Stimulated activated naive CD8-positive, alpha-beta T cell treated with anti-CD3 and anti-CD28 coated beads, Interleukin-15, Interleukin-2, amounts not matched to agents 100 ng/mL and 50 ng/mL, for 24 hours (primary cell): ENCODE measurements at regions not wholly inside any gene's neighbourhood (a gene's known extent, or its start where the extent isn't known, plus 50 kb on each side); places are given as distances from the start of the nearest gene placed in this dataset.
"Not testable (repeated sequence)": the region's sequence is repeated elsewhere in the genome, so short reads cannot be mapped to it uniquely, and the experiment has no call there.

Experiments used
- H3K27ac Mint-ChIP-seq: one replicate; pipeline ENCODE4 v1.8.0; 2021; ENCODE audit warnings: mild to moderate bottlenecking, mixed read lengths
- H3K27me3 Mint-ChIP-seq: one replicate; pipeline ENCODE4 v1.8.0; 2021; ENCODE audit warnings: mixed read lengths
- H3K36me3 Mint-ChIP-seq: one replicate; pipeline ENCODE4 v1.8.0; 2021; ENCODE audit warnings: low read depth, mixed read lengths
- H3K4me1 Mint-ChIP-seq: one replicate; pipeline ENCODE4 v1.8.0; 2021; ENCODE audit warnings: low read depth, mixed read lengths
- H3K4me3 Mint-ChIP-seq: one replicate; pipeline ENCODE4 v1.8.0; 2021; ENCODE audit warnings: mild to moderate bottlenecking, mixed read lengths
- H3K9me3 Mint-ChIP-seq: one replicate; pipeline ENCODE4 v1.8.0; 2021; ENCODE audit warnings: mixed read lengths

DNA sequence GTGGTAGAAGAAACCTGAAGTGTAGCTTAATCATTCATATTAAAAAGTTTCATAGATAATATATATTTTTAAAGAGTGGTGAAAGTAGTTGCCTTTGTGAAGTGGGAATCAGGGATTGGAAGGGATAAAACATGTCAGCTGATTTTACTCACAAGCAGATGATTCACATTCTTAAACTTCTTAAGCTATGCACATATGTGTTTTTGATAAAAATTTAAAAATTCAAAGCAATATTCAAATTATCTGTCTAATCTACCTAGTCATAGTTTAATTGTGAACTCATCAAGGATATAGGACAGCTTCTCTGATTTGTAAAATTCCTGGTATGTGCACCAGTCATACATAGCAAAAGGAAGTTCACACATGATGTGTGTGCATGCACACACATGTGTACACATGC lies 520.6 kb upstream of the PITX2 start:
- Mint-ChIP-seq H3K27me3 (no peaks in the 10 kb centered on the region), H3K27ac (no peak overlapping the region), H3K4me3 (no peak overlapping the region), H3K36me3 (no peaks in the 10 kb centered on the region), H3K4me1 (no peaks in the 10 kb centered on the region), H3K9me3 (peaks cover 6% of the 10 kb centered on the region)

DNA sequence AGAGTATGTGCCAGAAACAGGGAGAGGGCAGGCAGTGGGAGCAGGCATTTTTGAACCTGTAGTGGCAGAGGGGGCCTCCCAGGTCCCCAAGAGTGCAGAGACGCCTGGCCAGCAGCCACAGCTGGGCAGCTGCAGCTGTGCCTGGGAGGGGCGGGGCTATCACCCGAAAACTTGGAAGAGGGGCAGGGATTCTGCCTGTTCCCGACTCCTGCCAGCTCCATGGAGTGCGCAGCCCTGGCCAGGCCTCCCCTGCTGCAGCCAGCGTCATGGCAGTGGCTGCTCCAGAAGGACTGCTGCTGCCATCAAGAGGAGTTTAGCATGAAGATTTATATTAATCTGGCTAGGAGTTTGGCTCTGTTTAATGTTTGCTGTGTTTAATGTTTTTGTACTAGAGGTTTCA lies 532.1 kb upstream of the PITX2 start:
- Mint-ChIP-seq H3K4me1 (no peaks in the 10 kb centered on the region), H3K27me3 (no peaks in the 10 kb centered on the region), H3K9me3 (peaks cover 10% of the 10 kb centered on the region), H3K36me3 (no peaks in the 10 kb centered on the region), H3K27ac (no peak overlapping the region), H3K4me3 (no peak overlapping the region)

DNA sequence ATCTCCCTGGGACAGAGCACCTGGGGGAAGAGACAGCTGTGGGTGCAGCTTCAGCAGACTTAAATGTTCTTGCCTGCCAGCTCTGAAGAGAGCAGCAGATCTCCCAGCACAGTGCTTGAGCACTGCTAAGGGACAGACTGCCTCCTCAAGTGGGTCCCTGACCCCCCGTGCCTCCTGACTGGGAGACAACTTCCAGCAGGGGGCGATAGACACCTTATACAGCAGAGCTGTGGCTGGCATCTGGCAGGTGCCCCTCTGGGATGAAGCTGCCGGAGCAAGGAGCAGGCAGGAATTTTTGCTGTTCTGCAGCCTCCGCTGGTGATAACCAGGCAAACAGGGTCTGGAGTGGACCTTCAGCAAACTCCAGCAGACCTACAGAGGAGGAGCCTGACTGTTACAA lies 541.7 kb upstream of the PITX2 start:
- H3K9me3 Mint-ChIP-seq = peaks cover 12% of the 10 kb centered on the region
- H3K4me1 Mint-ChIP-seq, H3K36me3 Mint-ChIP-seq, H3K4me3 Mint-ChIP-seq, H3K27ac Mint-ChIP-seq, H3K27me3 Mint-ChIP-seq: not testable (repeated sequence)

DNA sequence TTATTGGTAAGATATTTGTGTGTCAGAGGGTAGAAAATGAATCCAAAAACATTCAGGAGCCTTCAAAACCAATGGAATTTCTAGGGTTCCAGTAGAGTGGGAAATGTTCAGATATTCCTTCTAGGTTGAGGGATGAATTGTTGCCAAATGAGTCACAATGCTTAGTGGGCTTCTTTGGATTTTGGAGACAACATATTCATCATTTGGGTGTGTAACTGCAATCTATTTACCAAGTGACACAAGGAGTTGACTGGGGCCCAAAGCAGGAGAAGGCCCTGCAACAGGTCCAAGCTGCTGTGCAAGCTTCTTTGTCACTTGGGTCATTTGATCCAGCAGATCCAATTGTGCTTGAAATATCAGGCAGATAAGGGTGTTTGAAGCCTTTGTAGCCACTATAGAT lies 551.5 kb upstream of the PITX2 start:
- H3K4me1 Mint-ChIP-seq = no peaks in the 10 kb centered on the region
- no peak overlapping the region for H3K27ac Mint-ChIP-seq
- H3K36me3 Mint-ChIP-seq = no peaks in the 10 kb centered on the region
- H3K27me3 Mint-ChIP-seq = no peaks in the 10 kb centered on the region
- peaks cover 13% of the 10 kb centered on the region for H3K9me3 Mint-ChIP-seq
- H3K4me3 Mint-ChIP-seq = no peak overlapping the region

DNA sequence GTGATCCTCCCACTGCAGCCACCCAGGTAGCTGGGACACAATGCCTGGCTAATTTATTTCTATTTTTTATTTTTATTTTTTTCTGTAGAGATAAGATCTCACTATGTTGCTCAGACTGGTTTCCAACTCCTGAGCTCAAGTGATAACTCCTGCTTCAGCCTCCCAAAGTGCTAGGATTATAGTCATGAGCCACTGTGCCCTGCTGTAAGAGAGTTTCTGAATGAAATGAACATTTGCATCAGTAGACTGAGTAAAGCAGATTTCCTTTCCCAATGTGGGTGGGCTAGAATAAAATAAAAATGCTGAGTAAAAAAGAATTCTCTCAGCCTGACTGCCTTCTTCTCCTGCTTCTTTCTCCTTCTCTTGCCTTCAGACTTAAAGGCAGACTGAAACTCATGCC lies 555.4 kb upstream of the PITX2 start:
- Mint-ChIP-seq H3K9me3 (peaks cover 9% of the 10 kb centered on the region), H3K27me3 (no peaks in the 10 kb centered on the region), H3K36me3 (no peaks in the 10 kb centered on the region), H3K4me3 (no peak overlapping the region), H3K4me1 (no peaks in the 10 kb centered on the region), H3K27ac (no peak overlapping the region)

DNA sequence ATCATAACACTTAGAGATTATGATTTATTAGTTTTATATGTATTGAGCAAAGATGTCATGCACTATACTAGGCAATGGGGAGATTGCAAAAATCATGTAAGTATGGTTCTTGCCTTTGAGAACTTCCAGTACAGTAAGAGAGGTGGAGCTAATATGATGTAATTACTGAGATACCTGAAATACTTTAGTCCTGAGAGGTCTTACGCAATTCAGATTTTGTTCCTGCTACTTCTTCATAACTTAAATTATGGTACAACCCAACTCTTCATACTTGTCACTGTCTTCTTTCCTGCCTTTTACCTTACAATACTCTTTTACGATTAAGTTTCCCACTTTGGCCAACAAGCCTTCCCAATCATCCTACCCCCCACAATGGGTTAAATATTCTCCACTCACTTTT lies 564.2 kb upstream of the PITX2 start:
- Mint-ChIP-seq H3K9me3 (peaks cover 6% of the 10 kb centered on the region), H3K4me3 (no peak overlapping the region), H3K4me1 (no peaks in the 10 kb centered on the region), H3K27ac (no peak overlapping the region), H3K27me3 (no peaks in the 10 kb centered on the region), H3K36me3 (no peaks in the 10 kb centered on the region)

DNA sequence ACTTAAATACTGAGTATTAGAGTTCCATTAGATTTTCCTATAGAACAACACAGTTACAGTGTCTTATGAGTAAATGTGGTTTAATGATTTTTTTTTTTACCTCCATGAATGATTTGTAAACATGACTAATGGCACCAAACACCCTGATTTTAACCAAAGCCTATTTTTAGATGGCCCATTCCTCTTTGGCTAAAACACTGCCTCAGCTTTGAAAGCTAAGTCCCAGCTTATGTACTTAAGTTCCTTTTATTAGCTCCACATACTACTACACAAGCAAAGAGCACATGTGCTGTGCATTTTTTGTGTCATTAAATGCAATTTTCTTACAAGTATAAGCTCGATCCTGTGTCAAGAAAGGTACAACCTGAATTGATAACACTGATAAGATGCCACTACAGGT lies 575.6 kb upstream of the PITX2 start:
- Mint-ChIP-seq H3K4me1 (no peaks in the 10 kb centered on the region), H3K9me3 (peaks cover 11% of the 10 kb centered on the region), H3K27ac (no peak overlapping the region), H3K4me3 (no peak overlapping the region), H3K27me3 (no peaks in the 10 kb centered on the region), H3K36me3 (no peaks in the 10 kb centered on the region)

DNA sequence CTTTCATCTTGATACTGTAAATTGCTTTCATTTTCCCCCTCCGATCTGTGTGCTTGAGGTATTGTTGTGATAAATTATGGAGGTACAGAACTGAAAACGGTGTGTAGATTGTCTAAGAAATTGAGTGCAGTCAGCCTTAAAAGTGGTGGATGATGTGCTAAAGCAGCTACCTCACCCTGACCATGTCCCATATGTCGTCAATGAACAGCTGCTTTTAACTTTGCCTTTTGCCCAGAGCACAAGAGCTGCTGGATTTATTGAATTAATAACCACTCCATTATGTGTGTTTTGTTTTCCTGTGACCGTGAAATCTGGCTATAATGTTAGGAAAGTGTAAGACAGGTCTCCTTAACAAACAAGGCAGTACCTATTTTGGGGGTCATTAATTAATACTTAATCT lies 581.9 kb upstream of the PITX2 start:
- Mint-ChIP-seq H3K36me3 (no peaks in the 10 kb centered on the region), H3K9me3 (no peaks in the 10 kb centered on the region), H3K27me3 (no peaks in the 10 kb centered on the region), H3K4me1 (no peaks in the 10 kb centered on the region), H3K27ac (no peak overlapping the region), H3K4me3 (no peak overlapping the region)

DNA sequence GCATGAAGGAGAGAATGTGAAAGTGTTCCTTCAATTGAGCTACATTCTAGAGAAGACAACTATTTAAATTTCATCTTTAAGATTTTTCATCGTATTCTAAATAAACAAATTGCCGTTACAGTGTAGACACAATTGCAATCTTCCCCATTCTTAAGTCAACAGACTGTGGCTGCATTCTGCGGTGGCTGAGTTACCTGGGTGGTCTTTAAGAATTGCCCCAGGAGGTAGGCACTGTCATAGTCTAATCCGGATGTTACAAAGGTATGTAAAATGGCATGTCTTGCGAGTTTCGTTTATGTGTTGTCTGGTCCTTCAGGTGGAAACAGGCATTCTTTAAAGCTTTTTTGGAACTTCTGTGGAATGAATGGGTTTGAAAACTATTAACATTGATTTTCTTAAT lies 586.1 kb upstream of the PITX2 start:
- no peaks in the 10 kb centered on the region for H3K27me3 Mint-ChIP-seq
- no peaks in the 10 kb centered on the region for H3K36me3 Mint-ChIP-seq
- H3K4me1 Mint-ChIP-seq = no peaks in the 10 kb centered on the region
- no peak overlapping the region for H3K4me3 Mint-ChIP-seq
- no peaks in the 10 kb centered on the region for H3K9me3 Mint-ChIP-seq
- no peak overlapping the region for H3K27ac Mint-ChIP-seq

DNA sequence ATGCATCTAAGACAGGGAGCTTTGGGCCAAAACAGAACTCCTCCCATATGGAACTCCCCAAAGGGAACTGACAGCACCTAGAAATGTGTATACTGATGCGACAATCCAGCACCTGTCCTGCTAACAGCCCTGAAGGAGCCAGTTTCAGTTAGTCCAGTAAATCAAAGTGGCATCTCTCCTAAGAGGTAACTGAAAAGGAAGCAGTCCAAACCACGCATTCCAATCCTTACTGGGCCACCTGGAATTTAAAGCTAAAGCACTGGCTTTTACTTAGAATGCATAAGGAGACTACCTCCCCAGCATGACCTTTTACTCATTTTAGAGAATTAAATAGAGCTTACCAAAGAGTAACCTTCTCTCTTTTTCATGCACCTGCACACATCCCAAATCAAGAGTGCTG lies 586.8 kb upstream of the PITX2 start:
- Mint-ChIP-seq H3K4me1 (no peaks in the 10 kb centered on the region), H3K27me3 (no peaks in the 10 kb centered on the region), H3K4me3 (no peak overlapping the region), H3K36me3 (no peaks in the 10 kb centered on the region), H3K27ac (no peak overlapping the region), H3K9me3 (no peaks in the 10 kb centered on the region)

DNA sequence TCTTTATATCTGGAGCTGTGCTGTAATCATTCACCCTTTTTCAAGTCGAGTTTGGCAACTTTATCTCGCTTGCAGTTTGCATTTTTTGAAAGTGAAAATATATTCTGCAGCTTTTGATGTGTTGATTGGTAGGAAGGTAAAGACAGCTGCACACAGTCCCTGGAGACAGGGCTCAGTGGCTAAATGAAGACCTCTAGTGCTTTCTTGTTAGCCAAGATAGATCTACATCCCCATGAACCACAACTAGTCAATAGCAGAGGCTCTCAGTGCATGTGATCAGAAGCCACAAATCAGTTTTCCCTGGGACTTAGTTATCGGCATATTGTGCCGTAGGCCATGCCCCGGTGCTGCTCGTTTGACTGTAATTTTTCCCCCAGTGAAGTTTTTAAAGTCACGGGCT lies 587.7 kb upstream of the PITX2 start:
- Mint-ChIP-seq H3K27me3 (no peaks in the 10 kb centered on the region), H3K27ac (no peak overlapping the region), H3K4me1 (no peaks in the 10 kb centered on the region), H3K36me3 (no peaks in the 10 kb centered on the region), H3K9me3 (no peaks in the 10 kb centered on the region), H3K4me3 (no peak overlapping the region)

DNA sequence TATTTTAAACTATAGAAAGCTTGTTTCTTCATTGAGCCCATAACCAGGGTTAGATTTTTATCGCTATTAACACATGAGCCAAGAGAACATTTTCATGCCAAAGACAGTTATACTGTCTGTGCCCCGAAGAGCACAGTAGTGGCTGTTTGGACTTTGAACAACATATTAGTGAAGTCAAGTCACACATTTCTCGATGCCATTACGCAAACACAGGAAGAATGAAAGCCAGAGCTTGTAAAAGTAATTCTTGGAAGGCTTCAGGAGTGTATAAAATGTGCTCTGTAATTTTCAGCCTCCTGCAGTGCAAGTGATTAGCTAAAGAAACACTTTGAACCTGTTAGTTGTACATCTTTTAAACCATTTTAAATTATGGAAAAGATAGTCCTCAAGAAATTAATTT lies 590.7 kb upstream of the PITX2 start:
- no peak overlapping the region for H3K27ac Mint-ChIP-seq
- no peaks in the 10 kb centered on the region for H3K36me3 Mint-ChIP-seq

DNA sequence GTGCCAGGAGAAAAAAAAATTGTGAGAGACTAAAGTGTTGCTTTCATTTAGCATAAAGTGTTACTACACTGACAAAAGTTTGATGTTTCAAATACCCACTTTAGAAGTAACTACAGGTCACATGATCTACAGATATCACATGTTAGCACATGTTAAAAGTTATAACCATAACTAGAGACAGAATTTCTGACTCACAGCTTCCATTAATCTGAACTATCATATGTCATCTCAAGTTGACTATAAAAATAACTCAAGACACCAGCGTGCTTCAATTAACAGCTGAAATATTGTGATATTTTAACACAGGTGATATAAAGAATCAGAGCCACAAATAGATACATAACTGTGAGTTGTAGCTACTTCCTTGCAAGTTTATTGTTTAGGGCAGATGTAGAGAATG lies 591.5 kb upstream of the PITX2 start:
- H3K4me3 Mint-ChIP-seq = no peak overlapping the region
- H3K9me3 Mint-ChIP-seq = no peaks in the 10 kb centered on the region
- no peaks in the 10 kb centered on the region for H3K27me3 Mint-ChIP-seq
- H3K27ac Mint-ChIP-seq = no peak overlapping the region
- H3K4me1 Mint-ChIP-seq = no peaks in the 10 kb centered on the region
- H3K36me3 Mint-ChIP-seq = no peaks in the 10 kb centered on the region

More for the DNA sequence above, 590.7 kb upstream of the PITX2 start:
- H3K4me1 Mint-ChIP-seq = no peaks in the 10 kb centered on the region
- H3K4me3 Mint-ChIP-seq = no peak overlapping the region
- H3K9me3 Mint-ChIP-seq = no peaks in the 10 kb centered on the region
- no peaks in the 10 kb centered on the region for H3K27me3 Mint-ChIP-seq

DNA sequence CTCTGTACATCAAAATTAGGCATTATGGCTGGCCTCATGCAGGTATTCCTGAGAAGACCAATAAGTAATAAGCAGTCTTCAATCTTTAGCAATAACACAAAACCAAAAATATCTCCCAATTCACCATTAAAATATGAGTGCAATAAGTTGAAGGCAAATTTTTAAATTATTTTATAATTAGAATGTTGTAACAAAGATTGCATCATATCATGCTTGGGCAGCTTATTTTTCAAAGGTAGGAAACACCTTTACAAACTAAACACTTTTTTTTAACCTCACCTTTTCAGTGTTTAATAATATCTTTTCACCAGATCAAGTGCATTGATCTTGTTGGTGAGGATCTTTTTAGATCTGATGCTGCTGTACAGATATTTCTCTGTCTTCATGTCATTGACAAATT lies 592.9 kb upstream of the PITX2 start:
- Mint-ChIP-seq H3K4me3 (no peak overlapping the region), H3K27ac (no peak overlapping the region), H3K27me3 (no peaks in the 10 kb centered on the region), H3K4me1 (no peaks in the 10 kb centered on the region), H3K36me3 (no peaks in the 10 kb centered on the region), H3K9me3 (no peaks in the 10 kb centered on the region)

DNA sequence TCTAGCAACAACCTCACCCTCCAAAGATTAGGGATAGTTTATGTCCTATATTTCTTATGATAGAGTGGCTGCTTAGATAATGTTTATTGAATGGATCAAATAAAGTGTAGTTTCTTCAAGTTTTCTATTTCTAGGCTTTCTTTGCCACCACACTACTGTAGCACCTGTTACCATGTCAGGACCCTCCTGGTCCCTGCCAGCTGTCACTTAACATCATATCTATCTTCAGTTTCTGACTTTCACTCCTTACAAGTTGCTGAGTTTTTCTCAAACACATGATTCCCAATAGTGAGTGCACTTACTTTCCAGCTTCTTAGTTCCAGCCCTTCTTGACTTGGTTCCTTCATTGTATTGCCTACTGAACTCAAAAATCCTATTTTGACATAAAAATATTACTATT lies 593.9 kb upstream of the PITX2 start:
- no peaks in the 10 kb centered on the region for H3K9me3 Mint-ChIP-seq

DNA sequence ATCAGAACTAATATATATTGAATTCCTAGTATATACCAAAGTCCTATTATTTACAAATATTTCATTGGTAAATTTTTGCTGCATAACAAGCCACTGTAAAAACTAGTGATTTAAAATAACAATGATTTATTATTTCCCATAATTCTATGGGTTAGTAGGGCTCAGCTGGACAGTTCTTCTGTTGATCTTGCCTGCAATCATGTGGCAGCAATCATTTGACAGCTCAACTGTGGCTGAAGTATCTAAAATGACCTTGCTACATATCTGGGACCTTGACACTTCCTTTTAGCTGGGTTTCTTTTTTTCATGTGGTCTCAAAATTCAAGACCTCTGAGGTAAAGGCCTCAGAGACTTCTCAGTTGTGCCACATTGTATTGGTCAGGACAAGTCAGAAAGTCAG lies 598.5 kb upstream of the PITX2 start:
- H3K36me3 Mint-ChIP-seq = no peaks in the 10 kb centered on the region
- H3K9me3 Mint-ChIP-seq = no peaks in the 10 kb centered on the region
- no peak overlapping the region for H3K27ac Mint-ChIP-seq
- no peaks in the 10 kb centered on the region for H3K4me1 Mint-ChIP-seq
- H3K4me3 Mint-ChIP-seq = no peak overlapping the region
- H3K27me3 Mint-ChIP-seq = no peaks in the 10 kb centered on the region

More for the DNA sequence above, 593.9 kb upstream of the PITX2 start:
- Mint-ChIP-seq H3K36me3 (no peaks in the 10 kb centered on the region), H3K27me3 (no peaks in the 10 kb centered on the region), H3K4me3 (no peak overlapping the region), H3K27ac (no peak overlapping the region), H3K4me1 (no peaks in the 10 kb centered on the region)

DNA sequence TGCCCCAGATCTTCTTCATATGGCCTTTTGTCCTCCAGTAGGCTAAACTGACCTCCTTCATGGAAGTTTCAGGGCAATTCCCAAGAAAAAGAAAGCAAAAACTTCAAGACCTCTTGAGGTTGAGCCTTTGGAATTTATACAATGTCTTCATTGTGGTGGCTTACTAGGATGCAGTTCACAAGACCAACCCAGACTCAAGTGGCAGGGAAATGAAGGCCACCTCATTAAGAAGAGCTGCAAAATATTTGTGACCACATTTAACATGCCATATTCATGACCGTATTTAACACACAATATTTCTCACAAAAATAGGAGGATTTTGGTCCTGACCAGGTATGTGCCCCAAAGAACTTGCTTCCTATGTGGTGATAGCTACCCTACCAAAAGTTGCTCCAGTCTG lies 605.5 kb upstream of the PITX2 start:
- Mint-ChIP-seq H3K4me1 (no peaks in the 10 kb centered on the region), H3K27ac (no peak overlapping the region), H3K9me3 (no peaks in the 10 kb centered on the region), H3K36me3 (no peaks in the 10 kb centered on the region), H3K4me3 (no peak overlapping the region), H3K27me3 (no peaks in the 10 kb centered on the region)
